Transverse colon (tissue), 4 donors: ENCODE measurements at regions not wholly inside any gene's neighbourhood (a gene's known extent, or its start where the extent isn't known, plus 50 kb on each side); places are given as distances from the start of the nearest gene placed in this dataset.

Experiments
- EP300 ChIP-seq: sonication (generic); formaldehyde crosslinking; IDR thresholded peaks from one replicate; pipeline ENCODE4 v1.6.1; 2017; ENCODE audit warnings: antibody characterized with exemption, low read depth
- POLR2A ChIP-seq: fragments of 450-650 bp; IDR thresholded peaks from one replicate; pipeline ENCODE4 v1.6.1; 2016; ENCODE audit warnings: antibody characterized with exemption, mild to moderate bottlenecking, moderate library complexity
- POLR2AphosphoS5 ChIP-seq, 3 donors: sonication (generic); formaldehyde crosslinking; IDR thresholded peaks; one replicate each; pipeline ENCODE4 v1.6.1; 2016; ENCODE audit warnings: antibody characterized with exemption in 3 of 3
- TF ChIP-seq, protein P1 (sequence below), 5 experiments: fragments of 200-600 bp in 3 of 5; fragments of 450-650 bp in 2 of 5; sonication (generic) in 3 of 5; IDR thresholded peaks; 1 replicate in 2 of 5; 2 replicates in 3 of 5; pipeline ENCODE4 v1.5.1; 2016 to 2017; ENCODE audit warnings: antibody characterized with exemption in 5 of 5, inconsistent platforms in 3 of 5, mild to moderate bottlenecking in 2 of 5, moderate library complexity in 1 of 5

DNA sequence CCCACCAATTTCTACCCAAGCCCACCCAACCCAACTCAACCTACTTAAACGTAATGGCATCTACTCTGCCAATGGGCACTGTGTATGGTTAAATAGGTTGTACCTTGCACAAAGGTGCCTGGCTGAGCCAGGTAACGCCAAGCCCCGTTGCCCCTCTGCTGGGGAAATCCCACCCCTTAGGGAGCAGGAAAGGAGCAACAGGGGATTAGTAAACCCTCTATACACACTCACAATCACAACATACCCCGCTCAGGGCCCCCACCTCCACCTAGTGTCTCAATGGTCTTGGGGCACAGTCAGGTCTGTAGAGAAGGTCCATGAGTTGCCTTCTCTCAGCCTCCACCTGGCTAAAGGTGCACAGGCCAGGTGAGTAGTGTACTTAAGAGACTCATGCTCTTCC, 74.3 kb upstream of the PCBD1 start:
- TF ChIP-seq, protein P1, sequence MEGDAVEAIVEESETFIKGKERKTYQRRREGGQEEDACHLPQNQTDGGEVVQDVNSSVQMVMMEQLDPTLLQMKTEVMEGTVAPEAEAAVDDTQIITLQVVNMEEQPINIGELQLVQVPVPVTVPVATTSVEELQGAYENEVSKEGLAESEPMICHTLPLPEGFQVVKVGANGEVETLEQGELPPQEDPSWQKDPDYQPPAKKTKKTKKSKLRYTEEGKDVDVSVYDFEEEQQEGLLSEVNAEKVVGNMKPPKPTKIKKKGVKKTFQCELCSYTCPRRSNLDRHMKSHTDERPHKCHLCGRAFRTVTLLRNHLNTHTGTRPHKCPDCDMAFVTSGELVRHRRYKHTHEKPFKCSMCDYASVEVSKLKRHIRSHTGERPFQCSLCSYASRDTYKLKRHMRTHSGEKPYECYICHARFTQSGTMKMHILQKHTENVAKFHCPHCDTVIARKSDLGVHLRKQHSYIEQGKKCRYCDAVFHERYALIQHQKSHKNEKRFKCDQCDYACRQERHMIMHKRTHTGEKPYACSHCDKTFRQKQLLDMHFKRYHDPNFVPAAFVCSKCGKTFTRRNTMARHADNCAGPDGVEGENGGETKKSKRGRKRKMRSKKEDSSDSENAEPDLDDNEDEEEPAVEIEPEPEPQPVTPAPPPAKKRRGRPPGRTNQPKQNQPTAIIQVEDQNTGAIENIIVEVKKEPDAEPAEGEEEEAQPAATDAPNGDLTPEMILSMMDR (IDR thresholded peaks at IDR 0.05), result no peak
- TF ChIP-seq POLR2A, result no peak
- TF ChIP-seq EP300, result no peak
- TF ChIP-seq POLR2AphosphoS5 (IDR thresholded peaks at IDR 0.05), result no peak
